ENCODE measurements at regions not wholly inside any gene's neighbourhood (a gene's known extent, or its start where the extent isn't known, plus 50 kb on each side); places are given as distances from the start of the nearest gene placed in this dataset.

DNA sequence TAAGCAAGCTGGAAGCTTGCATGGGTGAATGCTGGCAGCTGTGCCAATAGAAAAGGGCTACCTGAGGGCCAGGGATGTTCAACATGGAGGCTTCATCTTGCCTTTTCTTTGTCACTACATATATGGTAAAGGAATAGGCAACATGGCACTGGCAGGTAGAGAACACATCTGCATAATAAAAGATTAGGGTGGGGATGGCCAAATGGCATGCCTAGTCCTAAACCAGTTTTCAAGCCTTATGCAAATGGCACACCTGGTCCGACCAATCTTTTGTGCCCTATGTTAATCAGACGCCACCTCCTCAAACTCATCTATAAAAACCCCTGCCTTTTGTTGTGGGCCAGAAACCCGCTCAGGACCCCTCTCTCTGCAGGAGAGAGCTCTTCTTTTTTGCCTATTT, 216.8 kb upstream of the PROK2 start:
- Histone ChIP-seq H3K36me3 (ENCODE audit: control insufficient read depth, insufficient read depth, low read length) (no peaks in the 10 kb centered on the region), H3K4me3 (ENCODE audit: low read length) (no peak overlapping the region), H3K27me3 (ENCODE audit: control insufficient read depth, insufficient read depth, low read length, poor library complexity, severe bottlenecking) (no peaks in the 10 kb centered on the region), H3K4me1 (ENCODE audit: control insufficient read depth, insufficient read depth, low read length) (peaks cover 4% of the 10 kb centered on the region), H3K9ac (ENCODE audit: extremely low read depth, low read length, poor library complexity, severe bottlenecking) (no peak overlapping the region), H3K9me3 (ENCODE audit: control insufficient read depth, low read length) (peaks cover 21% of the 10 kb centered on the region), H3K27ac (ENCODE audit: low read depth, low read length) (no peak overlapping the region)
- DNase-seq, result no peak
- H3K4me3 Mint-ChIP-seq, result no peak overlapping the region
- TF ChIP-seq, protein P1, sequence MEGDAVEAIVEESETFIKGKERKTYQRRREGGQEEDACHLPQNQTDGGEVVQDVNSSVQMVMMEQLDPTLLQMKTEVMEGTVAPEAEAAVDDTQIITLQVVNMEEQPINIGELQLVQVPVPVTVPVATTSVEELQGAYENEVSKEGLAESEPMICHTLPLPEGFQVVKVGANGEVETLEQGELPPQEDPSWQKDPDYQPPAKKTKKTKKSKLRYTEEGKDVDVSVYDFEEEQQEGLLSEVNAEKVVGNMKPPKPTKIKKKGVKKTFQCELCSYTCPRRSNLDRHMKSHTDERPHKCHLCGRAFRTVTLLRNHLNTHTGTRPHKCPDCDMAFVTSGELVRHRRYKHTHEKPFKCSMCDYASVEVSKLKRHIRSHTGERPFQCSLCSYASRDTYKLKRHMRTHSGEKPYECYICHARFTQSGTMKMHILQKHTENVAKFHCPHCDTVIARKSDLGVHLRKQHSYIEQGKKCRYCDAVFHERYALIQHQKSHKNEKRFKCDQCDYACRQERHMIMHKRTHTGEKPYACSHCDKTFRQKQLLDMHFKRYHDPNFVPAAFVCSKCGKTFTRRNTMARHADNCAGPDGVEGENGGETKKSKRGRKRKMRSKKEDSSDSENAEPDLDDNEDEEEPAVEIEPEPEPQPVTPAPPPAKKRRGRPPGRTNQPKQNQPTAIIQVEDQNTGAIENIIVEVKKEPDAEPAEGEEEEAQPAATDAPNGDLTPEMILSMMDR (conservative IDR thresholded peaks at IDR 0.05), result no peak
- peaks cover 14% of the 10 kb centered on the region for H3K9me3 Mint-ChIP-seq
- H3K27me3 Mint-ChIP-seq (ENCODE audit: insufficient read depth), result peaks cover 4% of the 10 kb centered on the region
- H3K36me3 Mint-ChIP-seq (ENCODE audit: low read depth), result peaks cover 2% of the 10 kb centered on the region
- WGBS, 2 experiments (ENCODE audit: insufficient coverage in 1 of 2, insufficient read length in 1 of 2), result 43 to 60% methylated on average over 2 to 3 of the region's 3 CpGs
- peaks cover 17% of the 10 kb centered on the region for H3K4me1 Mint-ChIP-seq
- H3K27ac Mint-ChIP-seq, result no peak overlapping the region

DNA sequence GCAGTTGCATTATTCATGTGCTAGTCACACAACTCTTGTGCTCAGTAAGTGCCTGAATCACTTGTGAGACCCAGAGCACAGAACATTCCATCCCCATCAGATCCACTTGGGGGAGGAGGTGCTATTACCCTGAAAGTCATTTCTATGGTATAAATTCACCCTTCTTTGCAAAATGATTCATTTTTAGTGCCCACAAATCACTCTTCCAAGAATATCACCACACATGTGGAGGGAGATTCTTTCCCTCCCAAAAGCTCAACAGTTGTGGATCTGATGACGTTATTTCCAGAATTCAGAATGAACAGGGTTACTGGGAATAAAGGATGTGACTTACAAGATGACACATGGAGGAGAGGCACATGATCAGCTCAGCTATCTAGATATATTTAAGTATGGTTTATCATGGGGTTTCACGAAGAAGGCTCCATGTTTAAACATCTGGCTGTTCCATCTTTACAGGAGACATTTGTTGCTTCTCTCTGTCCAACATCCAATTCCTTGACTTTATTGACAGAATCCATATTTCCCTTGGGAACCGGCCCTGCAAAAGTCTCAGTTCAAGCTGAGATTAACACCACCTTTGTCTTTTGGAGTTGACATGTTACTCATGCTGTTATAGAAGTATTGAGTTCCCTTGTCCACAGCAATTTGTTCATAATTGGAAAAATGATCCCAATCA, 214.2 kb upstream of the PROK2 start:
- TF ChIP-seq, protein P1 (conservative IDR thresholded peaks at IDR 0.05), result no peak
- H3K27ac ChIP-seq (ENCODE audit: low read depth, low read length), result no peak overlapping the region
- H3K9ac ChIP-seq (ENCODE audit: extremely low read depth, low read length, poor library complexity, severe bottlenecking), result no peak overlapping the region
- no peaks in the 10 kb centered on the region for H3K36me3 ChIP-seq (ENCODE audit: control insufficient read depth, insufficient read depth, low read length)
- peaks cover 4% of the 10 kb centered on the region for H3K4me1 ChIP-seq (ENCODE audit: control insufficient read depth, insufficient read depth, low read length)
- Mint-ChIP-seq H3K9me3 (no peaks in the 10 kb centered on the region), H3K27ac (no peak overlapping the region), H3K36me3 (ENCODE audit: low read depth) (no peaks in the 10 kb centered on the region), H3K4me3 (no peak overlapping the region), H3K4me1 (peaks cover 17% of the 10 kb centered on the region), H3K27me3 (ENCODE audit: insufficient read depth) (peaks cover 4% of the 10 kb centered on the region)
- no peak for DNase-seq
- no peak overlapping the region for H3K4me3 ChIP-seq (ENCODE audit: low read length)
- H3K9me3 ChIP-seq (ENCODE audit: control insufficient read depth, low read length), result no peaks in the 10 kb centered on the region
- WGBS, 2 experiments (ENCODE audit: insufficient coverage in 1 of 2, insufficient read length in 1 of 2), result 89 to 100% methylated on average over 2 to 3 of the region's 3 CpGs
- H3K27me3 ChIP-seq (ENCODE audit: control insufficient read depth, insufficient read depth, low read length, poor library complexity, severe bottlenecking), result no peaks in the 10 kb centered on the region

GRCh38 chr3:71997066-71997653, 212.2 kb upstream of the PROK2 start:
- no peaks in the 10 kb centered on the region for H3K9me3 Mint-ChIP-seq
- H3K27ac Mint-ChIP-seq, result no peak overlapping the region

More at GRCh38 chr3:71997066-71997653, 212.2 kb upstream of the PROK2 start:
- TF ChIP-seq, protein P1 (conservative IDR thresholded peaks at IDR 0.05), result no peak
- Histone ChIP-seq H3K9ac (ENCODE audit: extremely low read depth, low read length, poor library complexity, severe bottlenecking) (no peak overlapping the region), H3K9me3 (ENCODE audit: control insufficient read depth, low read length) (no peaks in the 10 kb centered on the region), H3K4me1 (ENCODE audit: control insufficient read depth, insufficient read depth, low read length) (no peaks in the 10 kb centered on the region), H3K4me3 (ENCODE audit: low read length) (no peak overlapping the region), H3K36me3 (ENCODE audit: control insufficient read depth, insufficient read depth, low read length) (no peaks in the 10 kb centered on the region), H3K27ac (ENCODE audit: low read depth, low read length) (no peak overlapping the region), H3K27me3 (ENCODE audit: control insufficient read depth, insufficient read depth, low read length, poor library complexity, severe bottlenecking) (no peaks in the 10 kb centered on the region)
- Mint-ChIP-seq H3K27me3 (ENCODE audit: insufficient read depth) (peaks cover 4% of the 10 kb centered on the region), H3K36me3 (ENCODE audit: low read depth) (no peaks in the 10 kb centered on the region), H3K4me3 (no peak overlapping the region), H3K4me1 (peaks cover under 1% of the 10 kb centered on the region)
- no peak for DNase-seq
- 92 to 96% methylated on average over 3 to 4 of the region's 4 CpGs for WGBS, 2 experiments (ENCODE audit: insufficient coverage in 1 of 2, insufficient read length in 1 of 2)
